Astrocyte (in vitro differentiated cells and primary cell): ENCODE measurements at regions not wholly inside any gene's neighbourhood (a gene's known extent, or its start where the extent isn't known, plus 50 kb on each side); places are given as distances from the start of the nearest gene placed in this dataset.

Experiments used
- DNase-seq: peaks from one replicate; pipeline ENCODE4 v3.0.0-alpha.2; 2010; ENCODE audit warnings: low read depth
- FAIRE-seq: peaks from 2 replicates; lab custom pipeline; 2011; peaks lifted over from hg19 to GRCh38; lab: Jason Lieb, UNC
- H2AFZ ChIP-seq: 2 replicates; pipeline ENCODE4 v1.6.0; 2012; ENCODE audit warnings: low read depth, low read length, inconsistent platforms
- H3K27ac ChIP-seq: 2 replicates; pipeline ENCODE4 v1.5.1; 2011; ENCODE audit warnings: low read depth, low read length, inconsistent platforms
- H3K27me3 ChIP-seq: 2 replicates; pipeline ENCODE4 v1.6.0; 2011; ENCODE audit warnings: low read length, inconsistent platforms; ENCODE audit not compliant: insufficient read depth
- H3K36me3 ChIP-seq: 2 replicates; pipeline ENCODE4 v1.5.1; 2011; ENCODE audit warnings: low read length, inconsistent platforms; ENCODE audit not compliant: insufficient read depth
- H3K4me1 ChIP-seq: 2 replicates; pipeline ENCODE4 v1.5.1; 2011; ENCODE audit warnings: low read length, inconsistent platforms; ENCODE audit not compliant: insufficient read depth
- H3K4me2 ChIP-seq: 2 replicates; pipeline ENCODE4 v1.6.0; 2012; ENCODE audit warnings: low read length, inconsistent platforms
- H3K4me3 ChIP-seq: 2 replicates; pipeline ENCODE4 v1.5.1; 2011; ENCODE audit warnings: low read depth, mild to moderate bottlenecking, low read length, inconsistent platforms; ENCODE audit not compliant: insufficient read depth
- H3K79me2 ChIP-seq: 2 replicates; pipeline ENCODE4 v1.6.0; 2012; ENCODE audit warnings: mild to moderate bottlenecking, low read length, inconsistent platforms; ENCODE audit not compliant: insufficient read depth
- H3K9ac ChIP-seq: 2 replicates; pipeline ENCODE4 v1.6.0; 2012; ENCODE audit warnings: mild to moderate bottlenecking, low read length, inconsistent platforms
- H3K9me3 ChIP-seq: 2 replicates; pipeline ENCODE4 v1.5.1; 2012; ENCODE audit warnings: low read depth, mild to moderate bottlenecking, low read length, inconsistent platforms; ENCODE audit not compliant: insufficient read depth
- H4K20me1 ChIP-seq: 2 replicates; pipeline ENCODE4 v1.6.0; 2012; ENCODE audit warnings: low read length, inconsistent platforms; ENCODE audit not compliant: insufficient read depth
- H3K27ac Mint-ChIP-seq: one replicate; pipeline ENCODE4 v1.8.0; 2021; ENCODE audit warnings: mild to moderate bottlenecking, mixed read lengths; ENCODE audit not compliant: unreplicated experiment
- H3K27me3 Mint-ChIP-seq: one replicate; pipeline ENCODE4 v1.8.0; 2021; ENCODE audit warnings: low read depth, mixed read lengths; ENCODE audit not compliant: unreplicated experiment
- H3K36me3 Mint-ChIP-seq: one replicate; pipeline ENCODE4 v1.8.0; 2021; ENCODE audit warnings: low read depth, mixed read lengths; ENCODE audit not compliant: unreplicated experiment
- H3K4me1 Mint-ChIP-seq: one replicate; pipeline ENCODE4 v1.8.0; 2021; ENCODE audit warnings: low read depth, mixed read lengths; ENCODE audit not compliant: unreplicated experiment
- H3K4me3 Mint-ChIP-seq: one replicate; pipeline ENCODE4 v1.8.0; 2021; ENCODE audit warnings: mild to moderate bottlenecking, moderate library complexity, mixed read lengths; ENCODE audit not compliant: unreplicated experiment
- H3K9me3 Mint-ChIP-seq: one replicate; pipeline ENCODE4 v1.8.0; 2021; ENCODE audit warnings: mild to moderate bottlenecking, mixed read lengths; ENCODE audit not compliant: unreplicated experiment
- EZH2 ChIP-seq: IDR thresholded peaks from 2 replicates; pipeline ENCODE4 v1.6.1; 2012; ENCODE audit warnings: mild to moderate bottlenecking, low read length, inconsistent platforms; ENCODE audit not compliant: insufficient read depth
- TF ChIP-seq, protein P1 (sequence below): IDR thresholded peaks from 2 replicates; pipeline ENCODE4 v1.5.1; 2011; ENCODE audit warnings: low read depth, mild to moderate bottlenecking, inconsistent platforms, low read length, moderate library complexity; ENCODE audit not compliant: insufficient read depth

DNA sequence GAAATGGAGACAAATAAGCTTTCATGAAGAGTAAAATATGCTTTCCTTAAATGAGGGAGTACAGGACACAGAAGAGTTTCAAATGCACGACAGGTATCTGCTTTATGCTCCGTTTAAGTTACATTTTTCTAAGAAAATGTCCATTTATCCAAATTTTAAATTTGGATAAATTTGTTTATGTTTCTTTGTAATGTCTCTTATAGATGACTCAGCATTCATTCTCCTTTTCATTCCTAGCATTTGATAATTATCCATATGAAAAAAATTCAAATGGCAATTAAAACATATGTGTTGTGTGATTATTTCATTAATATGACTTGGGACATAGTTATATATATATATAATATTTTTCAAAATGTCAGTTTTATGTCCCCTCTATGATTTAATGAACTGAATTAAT lies 1449.3 kb downstream of the SLITRK1 start:
- DNase-seq: no peak
- Histone ChIP-seq H3K27me3 (no peaks in the 10 kb centered on the region), H3K4me2 (no peak overlapping the region), H3K27ac (no peak overlapping the region), H3K4me3 (no peak overlapping the region), H3K9me3 (no peaks in the 10 kb centered on the region), H3K4me1 (no peaks in the 10 kb centered on the region), H2AFZ (no peak overlapping the region), H3K79me2 (no peaks in the 10 kb centered on the region), H3K36me3 (no peaks in the 10 kb centered on the region), H3K9ac (no peak overlapping the region), H4K20me1 (no peaks in the 10 kb centered on the region)
- H3K4me3 Mint-ChIP-seq: no peak overlapping the region
- no peak for FAIRE-seq
- TF ChIP-seq, protein P1, sequence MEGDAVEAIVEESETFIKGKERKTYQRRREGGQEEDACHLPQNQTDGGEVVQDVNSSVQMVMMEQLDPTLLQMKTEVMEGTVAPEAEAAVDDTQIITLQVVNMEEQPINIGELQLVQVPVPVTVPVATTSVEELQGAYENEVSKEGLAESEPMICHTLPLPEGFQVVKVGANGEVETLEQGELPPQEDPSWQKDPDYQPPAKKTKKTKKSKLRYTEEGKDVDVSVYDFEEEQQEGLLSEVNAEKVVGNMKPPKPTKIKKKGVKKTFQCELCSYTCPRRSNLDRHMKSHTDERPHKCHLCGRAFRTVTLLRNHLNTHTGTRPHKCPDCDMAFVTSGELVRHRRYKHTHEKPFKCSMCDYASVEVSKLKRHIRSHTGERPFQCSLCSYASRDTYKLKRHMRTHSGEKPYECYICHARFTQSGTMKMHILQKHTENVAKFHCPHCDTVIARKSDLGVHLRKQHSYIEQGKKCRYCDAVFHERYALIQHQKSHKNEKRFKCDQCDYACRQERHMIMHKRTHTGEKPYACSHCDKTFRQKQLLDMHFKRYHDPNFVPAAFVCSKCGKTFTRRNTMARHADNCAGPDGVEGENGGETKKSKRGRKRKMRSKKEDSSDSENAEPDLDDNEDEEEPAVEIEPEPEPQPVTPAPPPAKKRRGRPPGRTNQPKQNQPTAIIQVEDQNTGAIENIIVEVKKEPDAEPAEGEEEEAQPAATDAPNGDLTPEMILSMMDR: no peak
- TF ChIP-seq EZH2: no peak
- no peaks in the 10 kb centered on the region for H3K4me1 Mint-ChIP-seq
- H3K27me3 Mint-ChIP-seq: no peaks in the 10 kb centered on the region
- H3K9me3 Mint-ChIP-seq: no peaks in the 10 kb centered on the region
- H3K27ac Mint-ChIP-seq: no peak overlapping the region
- no peaks in the 10 kb centered on the region for H3K36me3 Mint-ChIP-seq

DNA sequence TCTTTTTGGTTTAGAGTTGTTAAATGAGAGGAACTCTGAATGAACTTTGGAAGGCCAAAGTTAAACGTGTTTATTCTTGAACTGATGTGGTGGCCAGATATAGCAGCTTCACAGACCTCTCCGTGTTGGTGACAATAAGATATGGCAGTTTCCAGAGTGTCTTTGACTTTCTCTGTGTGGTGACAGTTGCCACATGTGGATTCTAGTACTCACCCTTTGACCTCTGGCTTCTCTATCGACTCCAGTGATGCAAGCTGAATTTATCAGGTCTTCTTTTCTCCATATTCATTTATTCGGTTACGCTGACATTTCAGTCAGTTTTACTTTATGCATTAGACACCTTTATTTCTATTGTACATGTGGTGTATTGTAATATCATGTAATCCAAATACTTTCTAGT lies 1469.5 kb downstream of the SLITRK1 start:
- no peaks in the 10 kb centered on the region for H3K27me3 Mint-ChIP-seq
- no peak for TF ChIP-seq EZH2
- TF ChIP-seq, protein P1: no peak

DNA sequence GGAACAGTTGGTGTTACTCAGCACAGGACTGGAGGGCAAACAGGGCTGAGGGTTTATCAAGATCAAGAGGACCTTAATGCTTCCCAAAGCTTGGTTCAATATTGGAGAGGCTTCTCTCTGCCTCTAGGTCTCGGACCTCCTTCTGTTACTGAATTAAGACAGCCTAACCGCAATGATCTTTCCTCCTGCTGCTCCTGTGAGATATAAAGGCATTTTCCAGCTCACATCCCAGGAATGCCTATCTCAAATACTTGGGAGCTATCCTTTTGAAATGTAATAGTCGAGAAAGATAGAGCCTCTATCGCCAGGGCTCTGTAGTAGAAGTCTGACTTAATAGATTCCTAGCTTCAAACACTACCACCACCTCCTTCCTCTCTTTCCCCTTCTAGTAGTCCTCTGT lies 1475.0 kb downstream of the SLITRK1 start:
- Mint-ChIP-seq H3K4me1 (no peaks in the 10 kb centered on the region), H3K9me3 (peaks cover 3% of the 10 kb centered on the region), H3K36me3 (no peaks in the 10 kb centered on the region), H3K27ac (no peak overlapping the region), H3K27me3 (no peaks in the 10 kb centered on the region), H3K4me3 (no peak overlapping the region)
- Histone ChIP-seq H2AFZ (no peak overlapping the region), H3K9ac (no peak overlapping the region), H3K4me3 (no peak overlapping the region), H3K9me3 (no peaks in the 10 kb centered on the region), H3K36me3 (no peaks in the 10 kb centered on the region), H3K27ac (no peak overlapping the region), H3K4me1 (no peaks in the 10 kb centered on the region), H3K4me2 (no peak overlapping the region), H3K27me3 (no peaks in the 10 kb centered on the region), H3K79me2 (no peaks in the 10 kb centered on the region), H4K20me1 (no peaks in the 10 kb centered on the region)
- DNase-seq: no peak
- TF ChIP-seq, protein P1: no peak
- TF ChIP-seq EZH2: no peak
- FAIRE-seq: no peak

More for the DNA sequence above, 1469.5 kb downstream of the SLITRK1 start:
- no peak for FAIRE-seq
- H3K4me3 ChIP-seq: no peak overlapping the region
- no peak overlapping the region for H3K27ac Mint-ChIP-seq
- H3K79me2 ChIP-seq: no peaks in the 10 kb centered on the region
- no peaks in the 10 kb centered on the region for H4K20me1 ChIP-seq
- H3K4me2 ChIP-seq: no peak overlapping the region
- H3K4me1 Mint-ChIP-seq: no peaks in the 10 kb centered on the region
- H3K27ac ChIP-seq: no peak overlapping the region
- no peak for DNase-seq
- no peaks in the 10 kb centered on the region for H3K4me1 ChIP-seq
- H2AFZ ChIP-seq: no peak overlapping the region
- no peak overlapping the region for H3K4me3 Mint-ChIP-seq
- H3K9me3 ChIP-seq: no peaks in the 10 kb centered on the region
- H3K27me3 ChIP-seq: no peaks in the 10 kb centered on the region
- H3K36me3 ChIP-seq: no peaks in the 10 kb centered on the region
- H3K9ac ChIP-seq: no peak overlapping the region
- no peaks in the 10 kb centered on the region for H3K36me3 Mint-ChIP-seq
- H3K9me3 Mint-ChIP-seq: no peaks in the 10 kb centered on the region
